Parathyroid adenoma (tissue), 2 donors: ENCODE measurements at regions not wholly inside any gene's neighbourhood (a gene's known extent, or its start where the extent isn't known, plus 50 kb on each side); places are given as distances from the start of the nearest gene placed in this dataset.
"Not testable (repeated sequence)": the region's sequence is repeated elsewhere in the genome, so short reads cannot be mapped to it uniquely, and the experiment has no call there.

ENCODE experiments used
- H2AFZ ChIP-seq: fragments of 300-600 bp; sonication (generic); one replicate; pipeline ENCODE4 v1.7.0; 2017; ENCODE audit warnings: antibody characterized with exemption, mild to moderate bottlenecking
- H3K27ac ChIP-seq: fragments of 300-600 bp; sonication (generic); one replicate; pipeline ENCODE4 v1.7.0; 2017
- H3K27me3 ChIP-seq: fragments of 300-600 bp; sonication (generic); one replicate; pipeline ENCODE4 v1.7.0; 2017; ENCODE audit warnings: low read length; ENCODE audit not compliant: control insufficient read depth, insufficient read depth
- H3K36me3 ChIP-seq: fragments of 300-600 bp; sonication (generic); one replicate; pipeline ENCODE4 v1.7.0; 2017; ENCODE audit warnings: low read length; ENCODE audit not compliant: control insufficient read depth, insufficient read depth
- H3K4me1 ChIP-seq: fragments of 300-600 bp; sonication (generic); one replicate; pipeline ENCODE4 v1.7.0; 2017; ENCODE audit warnings: control low read depth
- H3K4me2 ChIP-seq: fragments of 300-600 bp; sonication (generic); one replicate; pipeline ENCODE4 v1.7.0; 2017; ENCODE audit warnings: low read length
- H3K4me3 ChIP-seq: fragments of 300-600 bp; sonication (generic); one replicate; pipeline ENCODE4 v1.7.0; 2017; ENCODE audit warnings: low read depth, low read length
- H3K79me2 ChIP-seq: fragments of 300-600 bp; sonication (generic); one replicate; pipeline ENCODE4 v1.7.0; 2017; ENCODE audit warnings: control low read depth
- H3K9ac ChIP-seq: fragments of 300-600 bp; sonication (generic); one replicate; pipeline ENCODE4 v1.7.0; 2017; ENCODE audit warnings: mild to moderate bottlenecking
- H3K9me3 ChIP-seq: fragments of 300-600 bp; sonication (generic); one replicate; pipeline ENCODE4 v1.7.0; 2017; ENCODE audit warnings: low read length; ENCODE audit not compliant: control insufficient read depth
- TF ChIP-seq, protein P1 (sequence below): fragments of 300-600 bp; sonication (generic); IDR thresholded peaks from one replicate; pipeline ENCODE4 v1.7.0; 2017; ENCODE audit warnings: antibody characterized with exemption, mild to moderate bottlenecking
- donor health status: primary hyperparathyroidism.

DNA sequence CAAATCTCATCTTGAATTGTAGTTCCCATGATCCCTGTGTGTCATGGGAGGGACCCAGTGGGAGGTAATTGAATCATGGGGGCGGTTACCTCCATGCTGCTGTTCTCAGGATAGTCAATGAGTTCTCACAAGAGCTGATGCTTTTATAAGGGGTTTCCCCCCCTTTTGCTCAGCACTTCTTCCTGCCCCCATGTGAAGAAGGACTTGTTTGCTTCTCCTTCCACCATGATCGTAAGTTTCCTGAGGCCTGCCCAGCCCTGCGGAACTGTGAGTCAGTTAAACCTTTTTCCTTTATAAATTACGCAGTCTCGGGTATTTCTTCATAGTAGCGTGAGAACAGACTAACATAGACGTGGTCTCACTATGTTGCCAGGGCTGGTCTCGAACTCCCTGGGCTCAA lies 56.1 kb upstream of the EIF5 start:
- Histone ChIP-seq H3K27ac (no peak overlapping the region), H3K4me3 (no peak overlapping the region), H3K9ac (no peak overlapping the region), H3K79me2 (no peaks in the 10 kb centered on the region), H2AFZ (no peak overlapping the region), H3K9me3 (no peaks in the 10 kb centered on the region), H3K4me1 (peaks cover 6% of the 10 kb centered on the region), H3K4me2 (no peak overlapping the region), H3K36me3 (no peaks in the 10 kb centered on the region), H3K27me3 (no peaks in the 10 kb centered on the region)
- TF ChIP-seq, protein P1, sequence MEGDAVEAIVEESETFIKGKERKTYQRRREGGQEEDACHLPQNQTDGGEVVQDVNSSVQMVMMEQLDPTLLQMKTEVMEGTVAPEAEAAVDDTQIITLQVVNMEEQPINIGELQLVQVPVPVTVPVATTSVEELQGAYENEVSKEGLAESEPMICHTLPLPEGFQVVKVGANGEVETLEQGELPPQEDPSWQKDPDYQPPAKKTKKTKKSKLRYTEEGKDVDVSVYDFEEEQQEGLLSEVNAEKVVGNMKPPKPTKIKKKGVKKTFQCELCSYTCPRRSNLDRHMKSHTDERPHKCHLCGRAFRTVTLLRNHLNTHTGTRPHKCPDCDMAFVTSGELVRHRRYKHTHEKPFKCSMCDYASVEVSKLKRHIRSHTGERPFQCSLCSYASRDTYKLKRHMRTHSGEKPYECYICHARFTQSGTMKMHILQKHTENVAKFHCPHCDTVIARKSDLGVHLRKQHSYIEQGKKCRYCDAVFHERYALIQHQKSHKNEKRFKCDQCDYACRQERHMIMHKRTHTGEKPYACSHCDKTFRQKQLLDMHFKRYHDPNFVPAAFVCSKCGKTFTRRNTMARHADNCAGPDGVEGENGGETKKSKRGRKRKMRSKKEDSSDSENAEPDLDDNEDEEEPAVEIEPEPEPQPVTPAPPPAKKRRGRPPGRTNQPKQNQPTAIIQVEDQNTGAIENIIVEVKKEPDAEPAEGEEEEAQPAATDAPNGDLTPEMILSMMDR = no peak

DNA sequence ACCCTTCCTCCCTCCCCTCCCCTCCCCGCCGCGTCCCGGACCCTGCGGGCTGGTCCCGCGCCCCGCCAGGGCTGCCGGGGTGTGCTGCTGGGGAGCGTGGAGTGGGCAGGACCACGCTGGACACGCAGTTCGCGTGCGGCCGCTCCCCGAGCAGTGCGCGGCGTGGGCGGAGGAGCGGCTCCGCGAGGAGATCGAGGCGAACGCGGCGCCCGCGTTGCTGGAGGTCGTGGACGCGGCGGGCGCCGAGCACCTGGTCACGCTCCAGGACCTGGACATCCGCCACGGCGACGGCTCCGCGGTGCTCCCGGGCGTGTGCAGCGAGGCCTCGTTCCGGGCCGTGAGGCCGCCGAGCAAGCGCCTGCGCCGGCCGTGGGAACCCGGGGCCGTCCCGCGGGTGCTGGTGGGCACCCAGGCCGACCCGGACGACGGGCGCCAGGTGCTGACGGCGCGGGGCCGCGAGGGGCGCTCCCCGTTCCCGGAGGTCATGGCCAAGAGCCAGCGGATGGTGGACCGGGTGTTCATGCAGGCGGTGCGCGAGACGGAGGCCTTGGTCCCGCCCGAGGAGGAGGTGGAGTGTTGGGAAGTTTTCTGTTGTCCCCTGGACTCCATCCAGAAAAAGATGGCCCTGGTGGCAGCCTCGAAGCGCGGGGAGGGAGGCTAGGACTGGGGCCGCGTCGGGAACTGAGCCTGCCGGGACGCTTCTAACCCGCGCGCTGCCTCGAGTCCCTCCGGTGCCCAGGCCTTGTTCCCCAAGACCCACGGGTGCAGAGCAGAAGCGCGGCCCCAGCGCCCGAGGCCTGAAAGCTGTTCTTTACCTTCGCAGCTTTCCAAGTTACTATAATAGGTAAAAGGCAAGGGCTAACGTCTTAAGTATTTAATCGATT lies 54.7 kb upstream of the EIF5 start:
- H3K79me2 ChIP-seq = no peaks in the 10 kb centered on the region
- peak overlapping the region; percentile 42 for H3K4me2 ChIP-seq
- TF ChIP-seq, protein P1 = no peak
- no peaks in the 10 kb centered on the region for H3K27me3 ChIP-seq
- H3K4me1 ChIP-seq = peaks cover 6% of the 10 kb centered on the region
- H3K4me3 ChIP-seq = peak overlapping the region; percentile 20
- H3K9me3 ChIP-seq = no peaks in the 10 kb centered on the region
- H3K9ac ChIP-seq = no peak overlapping the region
- peak overlapping the region; percentile 77 for H2AFZ ChIP-seq
- H3K27ac ChIP-seq = no peak overlapping the region
- no peaks in the 10 kb centered on the region for H3K36me3 ChIP-seq

DNA sequence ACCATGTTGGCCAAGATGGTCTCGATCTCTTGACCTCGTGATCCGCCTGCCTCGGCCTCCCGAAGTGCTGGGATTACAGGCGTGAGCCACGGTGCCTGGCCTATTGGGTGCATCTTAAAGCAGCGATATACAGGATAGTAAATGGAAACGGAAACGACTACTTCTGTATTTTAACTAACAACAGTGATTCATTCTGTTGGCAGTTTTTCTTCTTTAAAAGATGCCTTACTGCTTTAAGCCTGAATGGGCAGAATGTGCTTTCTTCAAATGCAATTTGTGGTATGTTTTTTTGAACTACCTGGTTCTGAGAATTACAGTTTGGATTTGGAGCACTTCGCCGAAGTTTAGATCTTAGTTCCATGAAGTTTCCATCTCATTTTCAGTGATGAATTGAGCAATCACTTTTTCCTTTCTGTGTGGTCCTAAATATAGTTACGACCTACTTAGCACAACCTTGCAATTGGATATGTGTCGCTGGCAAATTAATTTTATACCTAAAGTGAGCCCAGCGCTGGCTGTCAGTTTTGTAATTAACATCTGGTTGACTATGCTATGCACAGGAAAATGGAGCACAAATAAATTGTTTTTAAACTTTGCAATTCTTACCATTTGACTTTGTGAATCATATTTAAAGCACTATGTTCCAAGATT lies 53.6 kb upstream of the EIF5 start:
- Histone ChIP-seq H3K4me1 (peaks cover 6% of the 10 kb centered on the region), H3K4me2 (no peak overlapping the region), H2AFZ (no peak overlapping the region), H3K27me3 (no peaks in the 10 kb centered on the region), H3K79me2 (no peaks in the 10 kb centered on the region), H3K9me3 (no peaks in the 10 kb centered on the region), H3K4me3 (no peak overlapping the region), H3K9ac (no peak overlapping the region), H3K27ac (no peak overlapping the region), H3K36me3 (no peaks in the 10 kb centered on the region)
- TF ChIP-seq, protein P1 = no peak

DNA sequence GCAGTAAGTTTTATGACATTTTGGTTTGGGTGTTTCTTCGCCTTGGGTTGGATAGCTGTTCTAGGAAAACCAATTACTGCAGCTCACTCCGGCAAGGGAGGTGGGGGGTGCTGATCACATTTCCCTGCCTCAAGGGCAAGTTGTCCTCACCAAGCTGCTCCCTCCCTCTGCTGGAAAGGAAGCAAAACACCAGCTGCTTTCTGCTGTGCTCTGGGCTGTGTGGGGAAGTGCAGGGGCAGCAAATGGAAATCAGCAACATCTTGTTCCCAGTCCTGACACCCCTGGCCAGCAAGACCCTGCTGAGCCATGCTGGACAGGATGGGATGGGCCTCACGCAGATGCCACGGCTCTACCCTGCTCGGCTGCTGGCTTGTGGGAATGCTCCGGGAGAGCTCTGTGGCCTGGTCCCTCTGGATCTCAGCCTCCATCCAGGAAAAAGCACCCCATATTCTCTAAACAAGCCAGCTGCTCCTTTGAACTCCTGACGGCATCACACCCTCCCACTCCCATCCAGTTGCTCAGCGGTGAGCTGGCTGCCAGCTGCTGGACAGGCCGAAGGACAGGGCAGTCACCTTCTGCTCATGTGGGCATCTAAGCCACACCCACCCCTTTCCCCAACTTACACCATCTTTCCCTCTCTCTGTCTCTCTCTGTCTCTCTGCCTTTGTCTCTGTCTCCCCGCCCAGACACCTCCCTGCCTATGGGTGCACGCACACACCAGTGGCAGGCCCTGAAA lies 52.4 kb upstream of the EIF5 start:
- TF ChIP-seq, protein P1 = peak; percentile 53
- H2AFZ ChIP-seq = peak overlapping the region; percentile 73
- H3K27ac ChIP-seq = peak overlapping the region; percentile 36
- no peaks in the 10 kb centered on the region for H3K27me3 ChIP-seq
- no peak overlapping the region for H3K4me3 ChIP-seq
- no peaks in the 10 kb centered on the region for H3K36me3 ChIP-seq
- no peaks in the 10 kb centered on the region for H3K9me3 ChIP-seq
- H3K4me2 ChIP-seq = no peak overlapping the region
- no peaks in the 10 kb centered on the region for H3K79me2 ChIP-seq
- peaks cover 6% of the 10 kb centered on the region for H3K4me1 ChIP-seq
- no peak overlapping the region for H3K9ac ChIP-seq

DNA sequence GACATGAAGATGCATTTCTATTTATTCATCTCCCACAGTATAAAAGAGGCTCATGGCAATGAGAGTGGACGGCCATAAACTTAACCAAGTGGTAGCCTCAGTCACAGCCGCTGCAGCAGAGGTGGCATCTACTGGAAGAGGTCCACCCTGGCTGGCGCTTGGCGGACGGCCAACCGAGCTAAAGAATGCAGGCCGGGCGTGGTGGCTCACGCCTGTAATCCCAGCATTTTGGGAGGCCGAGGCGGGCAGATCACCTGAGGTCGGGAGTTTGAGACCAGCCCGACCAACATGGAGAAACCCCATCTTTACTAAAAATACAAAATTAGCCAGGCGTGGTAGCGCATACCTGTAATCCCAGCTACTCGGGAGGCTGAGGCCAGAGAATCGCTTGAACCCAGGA lies 51.7 kb upstream of the EIF5 start:
- not testable (repeated sequence) for H3K9ac ChIP-seq, H3K36me3 ChIP-seq, H3K4me2 ChIP-seq, H3K79me2 ChIP-seq, H3K4me3 ChIP-seq, H3K4me1 ChIP-seq, H2AFZ ChIP-seq, H3K9me3 ChIP-seq, H3K27me3 ChIP-seq, H3K27ac ChIP-seq
